ENCODE measurements at regions not wholly inside any gene's neighbourhood (a gene's known extent, or its start where the extent isn't known, plus 50 kb on each side); places are given as distances from the start of the nearest gene placed in this dataset.

- DNase-seq (ENCODE audit: low spot score) = no peak
Observed at GRCh38 chr4:173929921-173930320, 353.5 kb downstream of the FBXO8 start.

DNA sequence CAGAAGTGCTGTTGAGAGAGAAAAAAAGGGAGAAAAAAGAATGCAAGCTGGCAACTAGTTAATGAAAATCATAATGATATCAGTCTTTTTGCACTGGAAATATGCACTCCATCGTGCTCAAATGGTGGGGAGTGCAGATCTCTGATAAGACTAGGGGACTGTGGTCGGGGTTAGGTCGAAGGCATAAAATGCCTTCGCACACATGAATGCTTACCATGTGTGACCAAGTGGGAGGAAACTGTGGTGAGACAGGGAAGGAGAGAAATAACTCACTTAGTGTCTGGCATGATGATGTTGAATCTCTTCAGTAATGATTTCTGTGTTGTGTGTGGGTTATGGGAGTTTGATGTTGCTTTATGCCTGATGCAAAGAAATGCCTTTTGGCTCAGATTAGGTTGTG, 358.9 kb downstream of the FBXO8 start:
- no peak for DNase-seq (ENCODE audit: low spot score)

- DNase-seq (ENCODE audit: low spot score) = no peak
Observed at GRCh38 chr4:173919861-173920260, 363.6 kb downstream of the FBXO8 start.

DNA sequence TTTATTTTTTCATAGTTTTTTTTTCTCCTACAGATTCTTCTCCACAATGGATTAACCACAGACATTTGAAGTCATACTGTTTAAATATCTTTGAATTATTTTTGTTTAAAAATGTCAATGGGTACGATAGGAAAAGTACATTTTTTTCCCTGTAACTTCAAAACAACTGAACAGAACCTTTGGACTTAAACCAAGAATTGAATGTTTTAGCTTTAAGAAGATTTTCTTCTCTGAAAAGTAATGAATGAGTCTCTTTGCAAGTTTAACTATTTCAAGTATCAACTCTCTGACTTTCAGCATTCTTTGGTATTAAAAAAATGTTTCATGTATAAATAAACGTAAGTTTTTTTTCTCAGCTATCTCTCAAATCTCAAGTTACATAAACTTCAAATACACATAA, 364.3 kb downstream of the FBXO8 start:
- no peak for DNase-seq (ENCODE audit: low spot score)

GRCh38 chr4:173917255-173917960, 366.1 kb downstream of the FBXO8 start:
- DNase-seq (ENCODE audit: low spot score) = no peak

- DNase-seq (ENCODE audit: low spot score) = no peak
Observed at GRCh38 chr4:173913496-173913895, 370.0 kb downstream of the FBXO8 start.

GRCh38 chr4:173912384-173912783, 371.1 kb downstream of the FBXO8 start:
- no peak for DNase-seq (ENCODE audit: low spot score)

DNA sequence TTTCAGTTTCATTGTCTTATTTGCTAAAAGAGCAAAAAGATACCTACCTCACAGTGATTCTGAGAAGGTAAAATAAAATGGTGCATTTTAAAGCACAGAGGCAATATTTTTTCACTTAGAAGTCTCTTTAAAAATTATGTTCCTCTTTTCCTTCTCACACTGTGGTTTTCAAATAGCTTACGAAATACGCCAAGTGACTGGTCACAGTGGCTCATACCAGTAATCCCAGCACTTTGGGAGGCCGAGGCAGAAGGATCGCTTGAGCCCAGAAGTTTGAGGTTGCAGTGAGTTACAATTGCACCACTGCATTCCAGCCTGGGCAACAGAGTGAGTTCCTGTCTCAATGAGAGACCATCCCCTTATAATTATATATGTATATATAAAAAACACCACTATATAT, 372.6 kb downstream of the FBXO8 start:
- DNase-seq (ENCODE audit: low spot score) = no peak

- DNase-seq (ENCODE audit: low spot score) = no peak
Observed at GRCh38 chr4:173909294-173909693, 374.2 kb downstream of the FBXO8 start.

DNA sequence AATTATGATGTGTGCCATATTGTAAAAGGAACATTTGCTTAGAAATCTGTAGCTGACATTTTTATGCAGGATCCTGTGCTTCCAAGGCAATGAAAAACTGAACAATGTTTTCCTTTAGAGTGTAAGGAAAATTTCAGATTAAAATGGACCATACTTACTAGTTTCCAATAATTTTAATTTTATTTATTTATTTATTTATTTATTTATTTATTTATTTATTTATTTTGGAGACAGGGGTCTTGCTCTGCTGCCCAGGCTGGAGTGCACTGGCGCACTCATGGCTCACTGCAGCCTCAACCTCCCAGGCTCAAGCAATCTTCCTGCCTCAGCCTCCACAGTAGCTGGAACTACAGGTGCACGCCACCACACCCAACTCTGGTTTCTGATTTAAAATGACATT, 369.8 kb upstream of the HAND2 start:
- DNase-seq (ENCODE audit: low spot score) = no peak

DNA sequence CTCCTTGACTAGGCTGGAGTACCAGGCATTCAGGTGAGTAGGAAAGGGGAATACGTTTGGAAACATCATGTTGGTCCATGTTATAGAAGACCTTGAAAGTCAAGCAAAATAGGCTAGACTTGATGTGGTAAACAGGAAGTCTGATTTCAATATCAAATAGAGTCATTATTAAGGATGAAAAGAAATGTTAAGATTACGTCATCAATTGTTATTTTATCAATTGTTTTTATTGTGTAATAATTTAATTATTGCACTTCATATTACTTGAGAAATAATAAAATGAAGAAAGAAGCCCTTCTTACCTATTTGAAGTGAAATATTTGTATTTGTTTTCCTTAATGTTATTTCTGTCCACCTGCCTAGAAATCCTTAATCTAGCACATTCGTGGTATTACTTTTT, 361.0 kb upstream of the HAND2 start:
- no peak for DNase-seq (ENCODE audit: low spot score)

DNA sequence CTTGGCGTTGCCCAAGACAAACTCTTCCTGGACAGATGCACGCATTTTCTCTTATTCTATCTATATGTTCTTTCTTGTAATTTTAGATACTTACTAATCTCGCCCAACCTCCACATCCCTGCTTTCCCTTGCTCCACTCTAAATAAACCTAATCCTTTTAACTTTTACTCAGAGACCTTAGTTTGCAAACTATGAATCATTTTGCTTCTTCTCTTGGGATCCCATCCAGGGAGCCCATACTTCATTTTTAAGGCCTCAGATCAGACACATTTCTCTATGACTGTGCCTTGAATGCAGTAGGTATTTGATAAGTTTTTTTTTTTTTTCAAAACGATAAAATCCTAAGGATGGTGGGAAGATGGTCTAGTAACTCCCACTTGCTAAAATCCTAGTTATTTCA, 353.8 kb upstream of the HAND2 start:
- no peak for DNase-seq (ENCODE audit: low spot score)

GRCh38 chr4:173880897-173881296, 350.9 kb upstream of the HAND2 start:
- no peak for DNase-seq (ENCODE audit: low spot score)

- DNase-seq (ENCODE audit: low spot score) = no peak
Observed at GRCh38 chr4:173879509-173879908, 349.5 kb upstream of the HAND2 start.

- DNase-seq (ENCODE audit: low spot score) = no peak
Observed at GRCh38 chr4:173878701-173879100, 348.7 kb upstream of the HAND2 start.

DNA sequence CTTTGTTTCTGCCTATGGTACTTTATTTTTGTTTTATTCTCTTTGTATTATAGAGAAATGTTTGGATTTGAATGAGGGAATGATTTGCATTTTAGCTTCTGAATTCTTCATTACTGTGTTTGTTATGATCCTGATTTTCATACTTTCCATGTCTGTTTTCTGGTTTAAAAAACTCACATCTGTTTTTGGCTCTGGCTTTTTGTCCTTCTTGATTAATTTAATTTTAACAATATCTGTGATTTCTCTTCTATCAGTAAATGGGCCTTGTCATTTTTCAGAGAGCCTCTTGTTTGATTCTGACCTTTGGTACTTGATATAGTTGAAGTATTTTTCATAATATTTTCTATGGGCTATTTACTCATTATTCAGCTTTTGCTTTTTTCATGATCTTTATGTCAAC, 341.6 kb upstream of the HAND2 start:
- DNase-seq (ENCODE audit: low spot score) = no peak

GRCh38 chr4:173866322-173867026, 336.4 kb upstream of the HAND2 start:
- no peak for DNase-seq (ENCODE audit: low spot score)

DNA sequence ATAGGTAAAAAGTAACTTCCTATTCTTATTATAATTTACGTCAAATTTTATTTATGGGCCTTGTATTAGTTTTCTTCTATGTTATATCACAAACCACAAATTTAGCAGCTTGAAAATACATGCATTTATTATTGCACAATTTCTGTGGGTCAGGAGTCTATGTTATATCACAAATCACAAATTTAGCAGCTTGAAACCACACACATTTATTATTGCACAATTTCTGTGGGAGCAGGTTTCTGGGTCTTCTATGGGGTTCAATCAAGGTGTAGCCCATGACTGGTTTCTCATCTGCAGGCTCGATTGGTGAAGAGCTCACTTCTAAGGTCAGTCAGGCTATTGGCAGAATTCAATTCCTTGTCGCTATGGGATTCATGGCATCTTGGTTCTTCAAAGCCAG, 332.7 kb upstream of the HAND2 start:
- no peak for DNase-seq (ENCODE audit: low spot score)

GRCh38 chr4:173860094-173860493, 330.1 kb upstream of the HAND2 start:
- no peak for DNase-seq (ENCODE audit: low spot score)

GRCh38 chr4:173859091-173859713, 329.2 kb upstream of the HAND2 start:
- no peak for DNase-seq (ENCODE audit: low spot score)

DNA sequence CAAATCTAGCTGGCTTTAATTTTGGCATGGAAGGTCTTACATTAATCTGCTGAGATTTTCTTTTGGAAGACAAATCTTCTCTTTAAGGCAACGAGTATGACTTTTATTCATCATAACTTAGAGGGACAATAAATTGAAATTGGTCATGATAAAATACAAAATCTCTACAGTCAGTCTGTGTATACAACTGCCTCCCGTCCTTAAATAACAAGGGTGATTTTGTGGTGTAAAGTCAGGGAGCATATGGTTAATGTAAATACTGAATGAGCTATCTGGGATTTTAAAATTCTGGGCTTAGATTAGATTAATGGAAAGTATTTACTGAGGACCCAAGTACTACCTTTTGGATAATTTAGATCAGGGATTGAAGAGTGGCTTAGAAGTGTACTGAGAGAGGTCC, 328.4 kb upstream of the HAND2 start:
- no peak for DNase-seq (ENCODE audit: low spot score)

- no peak for DNase-seq (ENCODE audit: low spot score)
Observed at GRCh38 chr4:173857828-173858227, 327.8 kb upstream of the HAND2 start.

DNA sequence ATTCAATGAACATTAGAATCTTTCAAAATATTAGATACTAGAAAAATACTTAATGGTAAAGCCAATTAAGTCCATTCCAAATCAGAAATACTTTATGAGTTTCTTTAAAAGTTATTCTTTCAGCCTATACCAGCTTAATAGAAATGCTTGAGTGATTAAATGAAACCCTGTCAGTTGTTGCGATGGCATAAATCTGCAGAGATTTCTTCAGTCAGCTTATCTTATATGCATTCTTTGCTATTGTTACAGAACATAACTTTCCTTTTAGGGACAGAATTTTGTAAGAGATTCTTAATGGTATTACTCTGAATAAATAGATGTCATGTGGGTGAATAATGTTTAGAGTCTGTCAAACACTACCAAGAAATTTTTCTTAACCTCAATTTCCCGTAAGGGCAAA, 325.0 kb upstream of the HAND2 start:
- no peak for DNase-seq (ENCODE audit: low spot score)

DNA sequence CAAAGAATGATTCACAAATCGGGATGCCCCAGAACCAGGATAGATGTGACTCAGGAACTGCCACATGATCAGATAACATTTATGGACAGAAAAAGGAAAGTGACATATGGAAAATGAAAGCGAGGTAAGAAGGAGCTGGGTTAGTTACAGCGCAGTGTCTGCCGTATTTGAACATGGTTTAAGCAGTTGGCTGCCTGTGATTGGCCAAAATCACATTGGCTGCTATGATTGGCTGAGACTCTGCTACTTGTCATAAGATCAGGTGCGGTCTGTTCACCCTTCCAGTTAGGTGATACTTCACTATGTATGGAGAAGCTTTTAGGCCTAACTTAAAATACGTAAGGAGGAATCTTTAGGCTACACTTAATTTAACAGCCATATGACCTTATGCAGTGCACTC, 322.7 kb upstream of the HAND2 start:
- DNase-seq (ENCODE audit: low spot score) = no peak

Data from SW480 (cell line).